Spleen (tissue), 7 donors: ENCODE measurements at regions not wholly inside any gene's neighbourhood (a gene's known extent, or its start where the extent isn't known, plus 50 kb on each side); places are given as distances from the start of the nearest gene placed in this dataset.

Experiments
- CTCF ChIP-seq, 11 experiments: fragments of 200-600 bp in 7 of 11; fragments of 450-650 bp in 4 of 11; sonication (generic) in 4 of 11; IDR thresholded peaks in 8 of 11; conservative IDR thresholded peaks in 3 of 11; 1 replicate in 7 of 11; 2 replicates in 4 of 11; pipeline versions ENCODE4 v1.4.0 to v1.8.0; 2016 to 2021; ENCODE audit warnings: antibody characterized with exemption in 11 of 11, inconsistent platforms in 4 of 11, mild to moderate bottlenecking in 1 of 11
- POLR2A ChIP-seq, 3 donors: fragments of 450-650 bp; IDR thresholded peaks; one replicate each; pipeline ENCODE4 v1.5.1; 2017; ENCODE audit warnings: antibody characterized with exemption in 3 of 3, mild to moderate bottlenecking in 1 of 3
- POLR2AphosphoS5 ChIP-seq, 3 donors: sonication (generic); formaldehyde crosslinking; IDR thresholded peaks; one replicate each; pipeline ENCODE4 v1.5.1; 2017; ENCODE audit warnings: antibody characterized with exemption in 3 of 3
- donor health status: DM: no; HTN: no; CAD: no; lungs with moderate emphysema.
- donor health status: DM: no; HTN: no; CAD: no.
- donor health status: DM: no; HTN: no; CAD: no.

GRCh38 chr17:70343114-70343513, 173.8 kb downstream of the KCNJ2 start:
- TF ChIP-seq CTCF (IDR thresholded peaks at IDR 0.05 in 8 of 11, conservative IDR thresholded peaks at IDR 0.05 in 3 of 11) (no peak), POLR2A (IDR thresholded peaks at IDR 0.05) (no peak), POLR2AphosphoS5 (IDR thresholded peaks at IDR 0.05) (no peak)
